ENCODE measurements at regions not wholly inside any gene's neighbourhood (a gene's known extent, or its start where the extent isn't known, plus 50 kb on each side); places are given as distances from the start of the nearest gene placed in this dataset.

GRCh38 chr12:105843561-105843960 lies 295.2 kb downstream of the NUAK1 start:
- no peak for DNase-seq

- DNase-seq: peak in 3 of 56 donors; percentile 3 to 24 (median 6)
Observed at GRCh38 chr12:105843986-105844760, 294.6 kb downstream of the NUAK1 start.

- DNase-seq: no peak
Observed at GRCh38 chr12:105846331-105846730, 292.4 kb downstream of the NUAK1 start.

- no peak for DNase-seq
Observed at GRCh38 chr12:105847068-105847467, 291.7 kb downstream of the NUAK1 start.

GRCh38 chr12:105848286-105848685 lies 290.5 kb downstream of the NUAK1 start:
- DNase-seq: no peak

GRCh38 chr12:105850103-105850968 lies 288.4 kb downstream of the NUAK1 start:
- DNase-seq: no peak

- DNase-seq: no peak
Observed at GRCh38 chr12:105852496-105852895, 286.3 kb downstream of the NUAK1 start.

- DNase-seq: no peak
Observed at GRCh38 chr12:105852951-105853350, 285.8 kb downstream of the NUAK1 start.

GRCh38 chr12:105854071-105854470 lies 284.7 kb downstream of the NUAK1 start:
- no peak for DNase-seq

GRCh38 chr12:105855361-105856047 lies 283.2 kb downstream of the NUAK1 start:
- no peak for DNase-seq

GRCh38 chr12:105856048-105856405 lies 282.7 kb downstream of the NUAK1 start:
- DNase-seq: no peak

GRCh38 chr12:105858981-105859710 lies 279.6 kb downstream of the NUAK1 start:
- no peak for DNase-seq

GRCh38 chr12:105860561-105861207 lies 278.1 kb downstream of the NUAK1 start:
- DNase-seq: no peak

GRCh38 chr12:105861227-105861626 lies 277.5 kb downstream of the NUAK1 start:
- no peak for DNase-seq

- DNase-seq: peak in 4 of 56 donors; percentile 1 to 16 (median 8)
Observed at GRCh38 chr12:105862163-105862821, 276.5 kb downstream of the NUAK1 start.

- no peak for DNase-seq
Observed at GRCh38 chr12:105864316-105864715, 274.4 kb downstream of the NUAK1 start.

GRCh38 chr12:105864901-105865300 lies 273.9 kb downstream of the NUAK1 start:
- no peak for DNase-seq

- DNase-seq: no peak
Observed at GRCh38 chr12:105865886-105866285, 272.9 kb downstream of the NUAK1 start.

- DNase-seq: no peak
Observed at GRCh38 chr12:105874121-105874520, 264.6 kb downstream of the NUAK1 start.

- DNase-seq: no peak
Observed at GRCh38 chr12:105876396-105876927, 262.3 kb downstream of the NUAK1 start.

All from amygdala (tissue), 56 donors.